NCI-H2029 treated with DMSO at 0.1 percent for 48 hours (cell line): ENCODE measurements at regions not wholly inside any gene's neighbourhood (a gene's known extent, or its start where the extent isn't known, plus 50 kb on each side); places are given as distances from the start of the nearest gene placed in this dataset.

Source experiments
- DNase-seq: peaks from one replicate; lab custom pipeline; 2025; lab: John Stamatoyannopoulos, UW

DNA sequence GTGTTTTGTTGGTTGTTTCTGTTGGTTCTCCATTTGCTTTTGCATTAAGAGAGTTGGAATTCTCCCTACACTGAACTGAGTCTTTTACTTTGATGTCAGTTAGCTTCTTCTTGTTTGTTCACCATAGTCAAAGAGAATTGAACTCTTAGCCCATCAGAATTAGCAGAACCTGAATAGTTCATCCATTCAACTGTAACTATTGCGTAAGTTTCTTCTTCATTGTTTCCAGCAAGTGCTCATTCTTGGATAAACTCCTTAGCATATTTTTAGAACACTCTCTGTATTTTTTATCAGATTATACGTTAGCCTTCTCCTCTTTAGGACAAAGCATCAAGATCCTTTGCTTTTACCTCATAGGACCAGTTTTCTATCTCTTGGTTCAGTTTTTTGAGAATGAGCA lies 128.4 kb upstream of the RAB11FIP2 start:
- no peak for DNase-seq

DNA sequence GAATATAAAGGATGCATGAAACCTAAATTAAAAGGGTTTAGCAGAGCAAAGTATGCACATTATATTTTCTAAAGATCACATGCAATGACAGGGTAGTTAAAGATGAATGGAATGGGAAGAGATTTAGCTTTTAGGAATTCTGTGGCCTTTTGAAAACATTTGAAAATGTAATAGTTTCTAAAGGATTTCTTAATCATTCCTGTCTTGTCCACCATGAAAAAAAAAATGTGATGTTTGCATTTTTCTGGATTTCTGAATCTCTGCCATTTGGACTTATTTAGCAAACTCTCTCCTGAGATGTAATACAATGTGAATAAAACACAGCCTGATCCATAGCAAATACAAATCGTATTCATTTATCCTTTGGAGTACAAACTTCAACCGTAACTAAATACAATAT lies 126.6 kb upstream of the RAB11FIP2 start:
- no peak for DNase-seq

DNA sequence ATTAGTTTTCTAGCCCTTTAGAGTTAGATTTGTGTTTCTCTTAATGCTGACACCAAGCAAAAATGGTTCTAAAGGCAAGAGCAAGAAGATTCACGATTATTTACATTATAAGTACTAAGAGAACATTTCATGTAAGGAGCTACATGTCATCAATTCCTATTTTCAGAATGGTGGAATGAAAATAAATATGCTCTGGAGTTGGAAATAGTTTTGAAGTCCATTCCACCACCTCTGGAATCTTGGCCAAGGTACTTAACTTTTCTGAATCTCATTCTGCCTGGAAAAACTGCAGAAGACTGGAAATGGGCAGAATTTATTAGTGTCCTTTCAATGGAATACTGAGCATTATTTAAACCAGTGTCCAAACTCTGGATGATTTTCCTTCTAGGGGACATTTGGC lies 125.1 kb upstream of the RAB11FIP2 start:
- DNase-seq: no peak

DNA sequence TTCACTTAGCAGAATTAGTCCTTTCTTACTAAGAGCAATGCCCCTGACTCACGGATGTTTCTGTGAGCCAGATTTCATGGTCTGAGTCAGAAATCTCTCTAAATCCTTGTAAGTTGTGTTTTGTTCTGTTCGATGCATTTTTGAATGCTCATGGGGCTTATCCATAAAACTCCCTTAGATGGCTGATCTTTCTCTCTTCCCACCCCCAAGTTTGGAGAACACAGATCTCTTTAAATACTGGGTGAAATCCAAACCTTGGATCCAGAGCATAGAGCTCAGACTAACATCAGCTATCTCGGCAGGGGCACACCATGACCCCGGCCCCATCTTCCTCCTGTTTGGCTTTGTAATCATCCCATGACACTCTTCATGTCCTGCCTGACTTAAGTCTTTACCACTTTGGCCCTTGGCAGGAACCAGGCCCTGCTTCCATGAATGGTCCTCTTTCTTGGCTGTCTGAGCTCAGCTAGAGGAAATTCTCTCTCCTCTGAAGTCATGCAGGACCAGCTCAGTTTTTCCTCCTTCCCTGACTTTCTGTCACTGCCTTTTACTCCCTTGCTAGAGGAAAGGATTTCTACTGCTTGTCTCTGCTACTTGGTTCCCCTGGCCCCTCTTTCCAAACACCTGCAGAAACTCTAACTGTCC lies 120.4 kb upstream of the RAB11FIP2 start:
- DNase-seq: no peak

DNA sequence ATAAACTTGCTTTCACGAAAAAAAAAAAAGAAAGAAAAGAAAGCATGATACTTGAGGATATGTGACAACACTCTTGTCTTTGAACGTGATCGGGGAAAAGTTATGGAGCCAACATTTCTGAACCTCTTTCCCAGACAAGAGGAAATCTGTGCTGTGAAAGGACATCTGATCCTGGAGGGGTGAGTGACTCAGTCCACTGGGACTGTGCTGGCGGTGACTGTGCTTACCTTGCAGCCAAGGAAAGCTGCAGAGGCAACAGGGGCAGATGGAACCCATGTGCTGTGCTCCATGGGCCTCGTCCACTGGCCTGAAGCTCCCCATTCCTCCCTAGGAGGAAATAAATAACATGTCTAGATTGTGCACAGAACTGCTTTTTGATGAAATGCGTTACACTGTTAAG lies 116.5 kb upstream of the RAB11FIP2 start:
- no peak for DNase-seq

DNA sequence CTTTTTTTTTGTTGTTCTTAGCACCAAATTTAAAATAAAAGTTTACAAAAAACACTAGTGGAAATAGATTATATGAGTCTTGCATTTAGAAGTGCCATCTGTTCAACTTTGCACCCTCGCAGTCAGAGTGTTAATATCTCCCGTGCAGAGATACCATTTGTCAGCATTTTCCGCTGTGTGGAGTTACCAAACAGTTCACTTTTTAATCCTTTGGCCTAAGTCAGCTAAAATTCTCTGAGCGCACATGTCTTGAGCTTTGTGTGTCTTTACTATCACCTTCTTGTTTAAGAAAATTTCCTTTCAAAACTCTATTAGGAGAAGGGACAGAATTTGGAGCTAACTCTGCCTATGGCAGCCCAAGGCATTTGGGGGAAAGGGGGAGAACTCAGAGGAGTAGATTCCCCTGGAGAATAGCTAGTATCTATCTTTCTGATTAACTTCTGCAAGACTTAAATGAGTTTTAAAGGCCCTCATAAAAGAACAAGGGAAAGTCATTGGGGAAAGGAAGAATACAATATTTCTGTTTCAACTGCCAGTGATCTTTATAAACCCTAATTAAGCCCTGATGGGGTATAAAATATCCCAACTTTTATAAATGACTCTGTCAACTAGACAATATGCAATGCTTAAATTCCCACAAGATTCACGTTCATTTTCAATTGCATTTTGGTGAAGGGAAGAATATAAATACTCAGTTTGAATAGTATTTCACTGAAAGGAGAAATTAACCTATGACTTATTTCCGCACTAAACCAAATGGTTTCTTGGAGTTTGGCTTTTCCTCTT lies 114.9 kb upstream of the RAB11FIP2 start:
- DNase-seq: no peak

DNA sequence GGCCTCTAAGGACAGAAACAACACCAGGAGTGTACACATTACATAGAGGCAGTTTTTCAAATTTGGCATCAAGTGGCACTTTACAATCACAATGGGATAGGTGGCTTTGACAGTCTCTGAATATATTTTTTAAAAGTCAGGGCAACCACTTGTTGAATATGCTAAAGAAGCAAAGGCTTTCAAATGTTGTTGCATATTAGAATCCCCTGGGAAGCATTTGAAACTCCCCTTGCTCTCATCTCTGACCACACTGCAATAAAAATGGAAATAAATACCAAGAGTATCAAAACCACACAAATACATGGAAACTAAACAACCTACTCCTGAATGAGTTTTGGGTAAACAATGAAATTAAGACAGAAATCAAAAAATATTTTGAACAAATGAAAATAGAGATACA lies 106.5 kb upstream of the RAB11FIP2 start:
- no peak for DNase-seq

DNA sequence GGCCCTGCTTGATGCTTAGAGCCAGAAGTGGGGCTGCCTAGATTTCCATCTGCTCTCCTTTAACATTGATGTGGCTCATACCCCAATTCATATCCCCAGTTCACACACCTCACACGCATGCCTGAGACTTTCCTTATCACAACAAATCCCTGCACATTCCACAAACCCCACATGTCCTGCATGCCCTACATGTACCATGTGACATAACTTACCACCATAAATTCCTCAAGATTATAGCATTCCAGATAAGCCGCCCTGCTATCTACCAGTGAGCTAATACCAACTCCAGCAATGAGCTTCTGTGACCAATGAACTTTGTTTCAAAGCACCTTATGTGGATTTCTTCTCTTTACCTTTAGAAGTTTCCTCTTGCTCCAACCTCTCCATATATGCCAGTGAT lies 104.7 kb upstream of the RAB11FIP2 start:
- no peak for DNase-seq

DNA sequence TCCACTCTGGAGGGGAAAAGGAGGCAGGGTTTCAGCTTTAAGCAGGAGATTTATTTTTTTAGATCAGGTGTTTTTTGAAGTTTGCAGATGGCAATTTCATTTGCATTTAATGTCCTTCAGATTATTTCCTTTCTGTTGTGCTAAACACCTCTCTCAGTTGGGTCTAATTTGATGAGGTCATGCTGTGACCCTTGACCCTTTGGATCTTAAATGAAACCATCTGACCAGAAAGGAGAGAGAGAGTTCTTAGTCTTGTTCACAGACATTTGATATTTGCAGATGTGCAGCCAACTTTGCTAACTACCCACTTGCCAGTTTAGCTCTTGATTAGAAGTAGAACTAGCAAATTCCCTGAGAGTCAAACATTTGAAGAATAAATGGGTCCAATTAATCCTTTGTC lies 101.5 kb upstream of the RAB11FIP2 start:
- no peak for DNase-seq

DNA sequence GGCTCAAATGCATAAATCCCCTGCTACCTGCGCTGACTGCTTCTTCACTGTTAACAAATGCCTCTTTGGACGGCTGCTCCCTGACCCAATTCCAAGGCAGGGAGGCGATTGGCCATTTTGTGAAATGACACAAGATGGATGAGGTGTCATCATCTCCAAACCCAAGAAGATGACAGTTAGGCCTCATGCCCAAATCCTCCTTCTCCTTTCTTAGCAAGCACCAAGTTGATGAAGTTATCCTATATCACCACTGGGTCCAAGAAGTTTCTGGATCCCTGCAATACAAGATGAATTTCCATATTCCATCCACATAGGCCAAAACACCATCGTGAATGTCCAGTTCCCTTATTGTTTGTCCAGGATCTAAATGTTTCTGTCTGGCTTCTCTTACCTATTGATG lies 98.5 kb upstream of the RAB11FIP2 start:
- no peak for DNase-seq

DNA sequence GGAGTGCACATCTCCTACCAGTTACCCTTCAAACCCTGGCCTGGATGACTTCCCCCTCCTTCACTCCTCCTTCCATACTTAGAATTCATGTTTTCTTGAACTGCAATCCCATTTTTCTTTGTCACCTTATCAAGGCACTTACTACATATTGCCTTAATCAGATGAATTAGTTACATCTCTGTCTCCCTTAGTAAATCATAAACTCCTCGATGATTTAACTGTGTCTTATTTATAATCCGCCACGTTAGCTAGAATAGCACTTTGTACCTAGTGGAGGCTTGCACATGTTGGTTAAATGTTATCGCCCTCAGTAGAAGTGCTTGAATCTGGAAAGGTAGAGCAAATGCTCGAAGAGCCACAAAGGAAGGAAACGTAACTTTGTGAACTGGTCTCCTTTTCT lies 94.7 kb upstream of the RAB11FIP2 start:
- no peak for DNase-seq

DNA sequence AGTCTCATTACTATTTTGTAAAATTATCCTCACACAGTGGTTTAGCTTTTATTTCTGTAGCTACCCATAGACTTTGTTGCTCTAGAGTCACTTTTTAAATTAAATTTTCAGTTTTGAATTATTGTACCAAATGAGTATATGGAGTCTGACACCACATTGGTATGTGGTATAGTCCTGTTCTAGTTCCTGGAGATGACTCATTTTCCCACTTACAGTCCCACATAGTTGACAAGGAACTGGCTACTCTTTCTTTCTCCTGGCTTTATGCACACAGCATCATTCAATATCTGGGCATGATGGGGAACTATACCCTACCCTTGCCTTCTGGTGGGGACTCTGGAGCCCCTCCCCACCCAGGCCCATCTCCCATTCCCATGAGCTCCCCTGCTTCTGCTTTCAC lies 92.6 kb upstream of the RAB11FIP2 start:
- no peak for DNase-seq

DNA sequence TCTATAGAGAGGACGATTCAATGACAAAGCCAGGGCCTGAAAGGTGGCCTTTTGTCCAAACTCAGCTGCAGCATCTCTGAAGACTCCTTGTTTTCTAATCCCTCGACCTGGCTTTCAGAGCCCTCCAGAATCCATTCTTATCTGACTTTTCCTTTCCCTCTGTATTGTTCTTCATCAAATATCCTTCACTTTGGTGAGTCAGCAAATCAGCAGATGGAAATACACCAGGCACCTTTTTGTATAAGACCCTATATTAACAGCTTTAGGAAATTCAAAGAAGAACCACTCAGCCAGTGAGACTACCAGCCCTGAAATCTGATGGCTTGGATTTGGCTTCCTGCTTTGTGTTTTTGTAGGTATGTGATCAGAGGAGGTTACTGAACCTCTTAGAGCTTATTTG lies 81.9 kb upstream of the RAB11FIP2 start:
- DNase-seq: no peak

DNA sequence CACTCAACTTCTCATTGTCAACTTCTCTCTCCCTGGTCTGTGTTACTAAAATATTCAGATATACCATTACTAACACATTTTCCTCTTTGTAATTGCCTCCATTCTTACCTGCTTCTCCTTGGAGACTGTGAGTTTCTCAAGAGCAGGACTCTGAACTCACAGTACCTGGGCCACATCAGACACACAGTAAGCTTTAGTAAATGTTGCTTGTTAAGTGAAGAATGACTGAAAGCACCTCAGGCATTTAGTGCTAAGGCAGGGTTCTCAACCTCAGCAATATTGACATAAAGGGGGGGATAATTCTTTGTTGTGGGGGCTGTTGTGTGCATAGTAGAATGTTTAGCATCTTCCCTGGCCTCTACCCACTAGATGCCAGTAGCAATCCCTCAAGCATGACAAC lies 72.0 kb upstream of the RAB11FIP2 start:
- DNase-seq: no peak

DNA sequence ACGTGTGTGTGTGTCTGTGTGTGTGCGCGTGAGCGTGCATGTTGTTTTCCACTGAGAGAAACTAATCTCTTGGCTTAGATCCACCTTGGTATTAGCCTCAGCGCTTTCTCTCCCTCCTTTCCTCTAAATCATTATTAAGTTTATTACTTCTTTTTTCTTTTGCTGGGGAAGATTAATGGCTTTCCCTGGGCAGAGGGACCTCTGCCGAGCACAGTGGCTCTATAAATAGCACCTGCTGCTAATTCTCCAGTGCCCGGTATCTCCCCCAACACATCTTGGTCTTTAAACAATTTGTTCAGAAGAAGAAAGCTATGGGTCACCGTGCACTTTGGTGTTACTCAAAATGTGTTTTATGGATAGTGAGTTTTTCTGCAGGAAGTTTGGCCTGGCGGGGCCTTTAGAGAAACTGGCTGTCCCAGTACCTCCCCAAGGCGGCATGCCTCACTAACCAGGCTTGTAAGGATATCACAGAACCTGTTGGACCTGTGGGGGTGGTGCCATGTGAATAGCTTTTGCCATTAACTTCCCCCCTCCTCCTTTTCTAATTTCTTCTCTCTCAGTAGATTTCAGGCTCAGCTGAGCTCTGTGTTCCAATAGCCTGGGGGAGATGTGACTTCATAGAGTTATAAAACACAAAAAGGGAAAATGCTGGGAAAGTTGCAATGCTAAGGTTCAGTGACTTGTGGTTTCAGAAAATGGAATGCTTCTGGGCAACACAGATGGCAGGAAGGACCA lies 70.1 kb upstream of the RAB11FIP2 start:
- DNase-seq: no peak

DNA sequence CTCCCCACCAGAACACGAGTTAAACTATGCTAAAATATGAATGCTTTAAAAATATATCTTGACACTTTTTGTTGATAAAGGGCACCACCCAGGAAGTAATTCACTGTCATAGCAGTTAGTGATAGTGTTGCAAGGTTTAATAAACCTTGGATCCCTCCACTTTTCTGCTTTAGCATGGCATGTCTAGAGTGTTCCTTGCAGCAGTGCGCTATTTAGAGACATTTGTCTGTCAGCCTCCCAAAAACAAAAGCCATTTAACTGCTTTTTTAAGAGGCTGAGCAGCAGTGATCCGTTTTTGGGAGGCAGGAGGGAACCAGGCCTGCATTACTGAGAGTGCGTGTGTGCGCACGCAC lies 69.6 kb upstream of the RAB11FIP2 start:
- no peak for DNase-seq

DNA sequence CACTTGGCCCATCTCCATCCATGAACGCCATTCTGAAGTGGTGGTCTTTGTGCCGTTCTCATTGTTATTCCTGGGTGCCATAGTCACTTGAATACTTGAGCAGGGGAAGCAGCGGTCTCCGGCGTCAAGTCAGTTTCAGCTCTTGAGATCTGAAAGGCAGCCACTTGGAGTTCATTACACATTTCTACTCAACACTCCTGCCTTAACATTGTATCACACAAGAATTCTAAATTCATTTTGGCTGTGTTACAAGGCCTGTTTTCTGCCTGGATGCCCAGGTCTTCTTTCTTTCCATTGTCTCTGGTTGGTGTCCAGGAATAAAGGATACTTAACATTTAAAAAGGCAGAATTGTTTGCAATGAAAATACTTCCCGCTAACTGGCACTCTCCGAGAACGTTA lies 69.0 kb upstream of the RAB11FIP2 start:
- DNase-seq: no peak

DNA sequence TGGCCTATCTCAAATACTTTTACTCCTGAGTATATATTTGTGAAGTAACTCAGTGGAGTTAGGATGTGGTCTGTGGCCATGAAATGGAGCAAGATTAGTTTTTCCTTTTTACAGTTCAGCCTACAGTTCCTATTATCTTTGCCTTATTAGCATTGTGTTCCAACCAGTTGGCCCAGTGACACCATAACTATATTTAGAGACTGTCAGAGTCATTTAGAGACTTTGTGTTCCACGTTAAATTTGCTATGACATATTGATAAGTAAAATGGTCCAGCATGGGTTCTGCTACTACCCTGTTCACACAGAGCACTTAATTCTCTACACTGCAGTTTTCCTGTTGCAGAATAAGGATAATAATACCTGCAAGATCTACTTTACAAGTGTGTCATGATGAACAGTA lies 68.3 kb upstream of the RAB11FIP2 start:
- no peak for DNase-seq

DNA sequence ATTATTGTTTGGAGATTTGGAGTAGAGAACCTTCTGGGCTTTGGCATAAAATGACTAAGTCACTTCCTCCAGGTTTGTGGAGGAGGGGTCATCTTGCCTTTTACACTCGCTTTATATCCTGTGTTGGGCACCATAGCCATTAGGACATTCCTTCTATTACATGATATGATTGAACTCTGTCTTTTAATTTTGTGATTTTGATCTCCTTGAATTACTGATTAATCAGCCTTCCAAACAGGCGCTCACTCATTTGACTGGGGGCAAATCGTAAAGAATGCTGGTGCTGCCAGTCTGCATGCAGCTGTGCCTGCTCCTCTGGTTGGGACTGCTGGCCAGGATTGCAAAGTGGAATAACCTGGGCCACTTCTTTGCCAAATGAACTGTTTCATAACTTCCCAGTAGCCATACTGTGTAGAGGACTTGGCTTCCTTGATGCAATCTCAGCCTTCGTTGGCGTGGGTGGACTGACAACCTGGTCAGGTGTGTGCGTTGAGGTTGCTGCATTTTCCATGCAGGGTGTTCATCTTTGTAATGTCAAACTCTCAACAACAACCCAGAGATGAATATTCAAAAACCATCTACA lies 65.9 kb upstream of the RAB11FIP2 start:
- no peak for DNase-seq

DNA sequence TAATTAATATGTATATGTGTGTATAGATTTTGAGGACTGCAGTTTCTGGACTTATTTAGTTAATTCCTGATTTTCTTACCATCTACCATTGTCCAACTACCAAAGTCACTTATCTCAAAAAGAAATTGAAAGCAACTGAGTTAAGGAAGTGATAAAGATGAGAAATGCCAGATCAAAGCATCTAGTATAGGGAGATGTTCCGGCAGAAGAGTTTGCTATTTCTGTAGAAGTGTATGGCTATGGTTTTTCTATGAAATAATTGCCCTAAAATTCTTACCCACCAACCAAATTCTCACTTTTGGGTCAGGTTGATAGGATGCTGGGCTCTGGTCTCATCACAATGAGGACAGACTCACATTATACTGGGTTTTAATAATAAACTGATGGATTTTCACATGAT lies 64.0 kb upstream of the RAB11FIP2 start:
- no peak for DNase-seq

DNA sequence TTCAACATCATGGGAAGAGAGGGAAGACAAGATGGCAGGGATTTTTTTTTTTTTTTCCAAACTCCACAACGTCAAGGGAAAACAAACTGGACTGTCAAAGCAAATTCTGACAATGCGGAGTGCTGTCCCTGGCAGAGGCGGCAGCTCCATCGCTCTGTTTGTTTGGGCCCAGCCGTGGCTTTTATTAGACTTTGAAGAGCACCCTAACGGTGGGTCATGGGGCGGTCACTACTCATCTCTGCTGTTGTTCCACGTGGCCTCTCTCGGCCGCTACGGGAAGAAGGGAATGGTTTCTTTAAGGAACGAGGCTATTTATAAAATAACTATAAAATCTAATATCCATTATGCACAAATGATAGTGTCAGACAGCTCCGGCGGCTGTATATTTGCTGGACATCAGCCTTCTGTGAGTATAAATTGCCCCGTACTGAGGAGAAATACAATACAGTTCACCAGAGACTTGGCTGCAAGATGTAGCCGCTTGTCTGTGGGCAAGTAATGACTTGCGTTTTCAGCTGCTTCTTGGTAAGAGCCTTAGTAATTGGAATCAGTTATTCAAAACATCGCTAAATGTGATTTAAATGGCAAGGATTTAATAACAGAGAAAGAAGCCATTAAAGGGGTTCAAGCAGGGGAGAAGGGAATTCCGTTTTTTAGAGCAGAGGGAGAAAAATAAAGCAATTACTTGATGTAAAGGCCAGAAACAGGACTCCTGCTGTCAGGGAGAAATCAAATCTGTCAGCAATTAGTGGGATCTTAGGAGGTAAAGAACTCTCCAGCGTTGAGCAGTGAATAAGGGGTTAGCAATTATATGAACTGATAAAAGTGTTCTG lies 61.7 kb upstream of the RAB11FIP2 start:
- DNase-seq: no peak

DNA sequence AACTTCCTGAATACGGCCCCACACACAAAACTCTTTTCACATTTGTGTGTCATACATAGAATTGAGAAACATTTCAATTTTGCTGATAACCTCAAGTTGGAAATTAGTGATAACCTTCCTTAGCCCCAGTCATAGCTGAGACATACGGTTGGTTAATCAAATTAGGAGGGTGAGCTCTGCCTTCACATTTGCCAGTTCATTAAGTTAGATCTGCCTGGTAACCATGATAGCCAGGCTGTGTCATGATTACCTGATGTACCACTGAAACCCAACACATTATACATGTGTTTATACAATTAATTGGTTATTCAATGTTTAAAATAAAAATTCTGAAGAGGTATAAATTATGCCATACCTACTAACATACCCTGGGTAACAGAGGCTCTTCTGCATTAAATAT lies 60.8 kb upstream of the RAB11FIP2 start:
- no peak for DNase-seq
